GM23338 (cell line): ENCODE measurements at regions not wholly inside any gene's neighbourhood (a gene's known extent, or its start where the extent isn't known, plus 50 kb on each side); places are given as distances from the start of the nearest gene placed in this dataset.
"Not testable (repeated sequence)": the region's sequence is repeated elsewhere in the genome, so short reads cannot be mapped to it uniquely, and the experiment has no call there.

Experiments
- ATAC-seq: fragments of 200-7000 bp; cut with Tn5 transposase; 3 replicates; pipeline ENCODE4 v1.9.1; 2020
- DNase-seq: peaks from one replicate; pipeline ENCODE4 v3.0.0-alpha.2; 2015; ENCODE audit warnings: low spot score
- H2AFZ ChIP-seq: fragments of 200-600 bp; sonication (generic); 2 replicates; pipeline ENCODE4 v1.8.0; 2016; ENCODE audit warnings: antibody characterized with exemption, mild to moderate bottlenecking, moderate library complexity
- H3F3A ChIP-seq: fragments of 200-600 bp; sonication (generic); replicated peaks from 2 replicates; pipeline ENCODE4 v1.8.0; 2017; ENCODE audit warnings: antibody characterized with exemption, mixed run types, low read depth
- H3K27ac ChIP-seq: fragments of 200-600 bp; sonication (generic); 2 replicates; pipeline ENCODE4 v1.6.1; 2016; ENCODE audit warnings: low read depth
- H3K27me3 ChIP-seq: fragments of 200-600 bp; sonication (generic); 2 replicates; pipeline ENCODE4 v1.8.0; 2016; ENCODE audit warnings: mild to moderate bottlenecking, mixed run types, moderate library complexity; ENCODE audit not compliant: insufficient read depth
- H3K36me3 ChIP-seq: fragments of 200-600 bp; sonication (generic); 2 replicates; pipeline ENCODE4 v1.8.0; 2016; ENCODE audit warnings: mild to moderate bottlenecking; ENCODE audit not compliant: insufficient read depth
- H3K4me1 ChIP-seq: fragments of 200-600 bp; sonication (generic); 2 replicates; pipeline ENCODE4 v1.8.0; 2016; ENCODE audit warnings: mild to moderate bottlenecking, moderate library complexity; ENCODE audit not compliant: insufficient read depth
- H3K4me2 ChIP-seq: fragments of 200-600 bp; sonication (generic); 2 replicates; pipeline ENCODE4 v1.7.1; 2017; ENCODE audit warnings: mixed run types
- H3K4me3 ChIP-seq: fragments of 200-600 bp; sonication (generic); 2 replicates; pipeline ENCODE4 v1.6.1; 2016; ENCODE audit warnings: mixed run types
- H3K79me2 ChIP-seq: fragments of 200-600 bp; sonication (generic); replicated peaks from 2 replicates; pipeline ENCODE4 v1.8.0; 2017; ENCODE audit warnings: mild to moderate bottlenecking; ENCODE audit not compliant: insufficient read depth
- H3K9me2 ChIP-seq: fragments of 200-600 bp; sonication (generic); 2 replicates; pipeline ENCODE4 v1.8.0; 2017; ENCODE audit not compliant: insufficient read depth
- H4K20me1 ChIP-seq: fragments of 200-600 bp; sonication (generic); replicated peaks from 2 replicates; pipeline ENCODE4 v1.8.0; 2017; ENCODE audit warnings: mild to moderate bottlenecking; ENCODE audit not compliant: insufficient read depth
- H3K27ac Mint-ChIP-seq: 2 replicates; pipeline ENCODE4 v1.8.0; 2020; ENCODE audit warnings: inconsistent platforms, mild to moderate bottlenecking, moderate library complexity, mixed read lengths
- H3K27me3 Mint-ChIP-seq: 3 replicates; pipeline ENCODE4 v1.8.0; 2022; ENCODE audit warnings: low read depth, mild to moderate bottlenecking, moderate library complexity, mixed read lengths, inconsistent platforms; ENCODE audit not compliant: insufficient read depth, poor library complexity
- H3K36me3 Mint-ChIP-seq: 3 replicates; pipeline ENCODE4 v1.8.0; 2021; ENCODE audit warnings: low read depth, mild to moderate bottlenecking, inconsistent platforms, moderate library complexity, mixed read lengths
- H3K4me1 Mint-ChIP-seq: 3 replicates; pipeline ENCODE4 v1.8.0; 2020; ENCODE audit warnings: mild to moderate bottlenecking, inconsistent platforms, mixed read lengths
- H3K4me3 Mint-ChIP-seq: 3 replicates; pipeline ENCODE4 v1.8.0; 2021; ENCODE audit warnings: moderate library complexity, mild to moderate bottlenecking, inconsistent platforms, mixed read lengths
- H3K9me3 Mint-ChIP-seq: 3 replicates; pipeline ENCODE4 v1.8.0; 2020; ENCODE audit warnings: moderate library complexity, mild to moderate bottlenecking, inconsistent platforms, mixed read lengths
- CREB1 ChIP-seq: fragments of 250-450 bp; sonication (Bioruptor Pico); IDR thresholded peaks from 2 replicates; pipeline ENCODE4 v1.5.0; 2020; ENCODE audit warnings: low read depth, mild to moderate bottlenecking, moderate library complexity
- EZH2 ChIP-seq: fragments of 200-600 bp; sonication (generic); IDR thresholded peaks from one replicate; pipeline ENCODE4 v1.8.0; 2017; ENCODE audit warnings: antibody characterized with exemption, mild to moderate bottlenecking, low read depth; ENCODE audit not compliant: unreplicated experiment
- EZH2phosphoT487 ChIP-seq: fragments of 200-600 bp; sonication (generic); IDR thresholded peaks from one replicate; pipeline ENCODE4 v1.8.1; 2018; ENCODE audit warnings: antibody characterized with exemption; ENCODE audit not compliant: unreplicated experiment
- JUNB ChIP-seq: IDR thresholded peaks from one replicate; pipeline ENCODE4 v1.6.1; 2016; ENCODE audit warnings: antibody characterized with exemption; ENCODE audit not compliant: unreplicated experiment
- REST ChIP-seq: IDR thresholded peaks from one replicate; pipeline ENCODE4 v1.6.1; 2018; ENCODE audit warnings: antibody characterized with exemption; ENCODE audit not compliant: unreplicated experiment
- STAT1 ChIP-seq: IDR thresholded peaks from one replicate; pipeline ENCODE4 v1.6.1; 2016; ENCODE audit warnings: antibody characterized with exemption; ENCODE audit not compliant: unreplicated experiment
- ZNF114 ChIP-seq: fragments of 250-450 bp; sonication (Bioruptor Pico); IDR thresholded peaks from 2 replicates; pipeline ENCODE4 v1.5.0; 2020; ENCODE audit warnings: mild to moderate bottlenecking, moderate library complexity
- ZNF331 ChIP-seq: fragments of 250-450 bp; sonication (Bioruptor Pico); IDR thresholded peaks from 2 replicates; pipeline ENCODE4 v1.5.0; 2020; ENCODE audit warnings: low read depth, mild to moderate bottlenecking, moderate library complexity
- ZNF462 ChIP-seq: fragments of 250-450 bp; sonication (Bioruptor Pico); IDR thresholded peaks from 2 replicates; pipeline ENCODE4 v1.5.0; 2020; ENCODE audit warnings: mild to moderate bottlenecking, moderate library complexity

- TF ChIP-seq ZNF331 (no peak), CREB1 (no peak), JUNB (no peak), ZNF114 (no peak), EZH2 (no peak), ZNF462 (no peak), EZH2phosphoT487 (no peak), STAT1 (no peak), REST (no peak)
- peaks cover 8% of the 10 kb centered on the region; the same call in 2 of the 3 replicates for H3K9me3 Mint-ChIP-seq
- H3F3A ChIP-seq = no peaks in the 10 kb centered on the region
- H3K79me2 ChIP-seq = no peaks in the 10 kb centered on the region
- ATAC-seq (no peak), DNase-seq (no peak)
- H3K4me3 Mint-ChIP-seq = no peak overlapping the region
- H3K27ac ChIP-seq = no peak overlapping the region
- peaks cover 7% of the 10 kb centered on the region; the same call in 2 of the 3 replicates for H3K36me3 Mint-ChIP-seq
- H3K27me3 ChIP-seq = no peaks in the 10 kb centered on the region
- no peaks in the 10 kb centered on the region for H3K27me3 Mint-ChIP-seq
- peaks cover 8% of the 10 kb centered on the region; the same call in 2 of the 3 replicates for H3K4me1 Mint-ChIP-seq
- H3K4me2 ChIP-seq = no peak overlapping the region
- no peaks in the 10 kb centered on the region for H3K9me2 ChIP-seq
- no peak overlapping the region for H3K4me3 ChIP-seq
- H3K27ac Mint-ChIP-seq = no peak overlapping the region
- no peak overlapping the region for H2AFZ ChIP-seq
- H3K4me1 ChIP-seq = no peaks in the 10 kb centered on the region
- H4K20me1 ChIP-seq = no peaks in the 10 kb centered on the region
- no peaks in the 10 kb centered on the region for H3K36me3 ChIP-seq
Observed at GRCh38 chrX:65859299-65859698, 180.6 kb downstream of the VSIG4 start.

GRCh38 chrX:65854437-65854836 is 185.4 kb downstream of the VSIG4 start:
- not testable (repeated sequence) for H3K4me3 ChIP-seq, H3K4me1 Mint-ChIP-seq, H3K9me2 ChIP-seq, ATAC-seq, H3K27me3 ChIP-seq, DNase-seq, H3K27me3 Mint-ChIP-seq, H3K36me3 ChIP-seq, H3K27ac Mint-ChIP-seq, H4K20me1 ChIP-seq, H3K4me3 Mint-ChIP-seq, H3F3A ChIP-seq, H3K4me2 ChIP-seq, H3K79me2 ChIP-seq, H3K4me1 ChIP-seq, H2AFZ ChIP-seq, H3K27ac ChIP-seq, H3K36me3 Mint-ChIP-seq
- peaks cover 10% of the 10 kb centered on the region; the same call in 2 of the 3 replicates for H3K9me3 Mint-ChIP-seq

GRCh38 chrX:65851306-65851705 is 183.9 kb downstream of the MSN start:
- H3K9me3 Mint-ChIP-seq, H3K4me1 ChIP-seq, H3K4me3 ChIP-seq, H3K79me2 ChIP-seq, H3K4me3 Mint-ChIP-seq, H4K20me1 ChIP-seq, H3K27me3 ChIP-seq, H3K27me3 Mint-ChIP-seq, H3F3A ChIP-seq, H3K9me2 ChIP-seq, H3K27ac ChIP-seq, H3K27ac Mint-ChIP-seq, DNase-seq, ATAC-seq, H3K4me2 ChIP-seq, H3K36me3 ChIP-seq, H3K4me1 Mint-ChIP-seq, H2AFZ ChIP-seq, H3K36me3 Mint-ChIP-seq: not testable (repeated sequence)
